Lung (tissue), 11 donors: ENCODE measurements at regions not wholly inside any gene's neighbourhood (a gene's known extent, or its start where the extent isn't known, plus 50 kb on each side); places are given as distances from the start of the nearest gene placed in this dataset.

Experiments
- ATAC-seq: fragments of 200-7000 bp; cut with Tn5 transposase; one replicate; pipeline ENCODE4 v1.9.1; 2020; ENCODE audit warnings: moderate number of reproducible peaks; ENCODE audit not compliant: insufficient read depth, low FRiP score
- DNase-seq, 3 donors: peaks; one replicate each; pipeline ENCODE4 v3.0.0-alpha.2; 2013 to 2017
- H3K27ac ChIP-seq, 2 donors: one replicate each; pipeline ENCODE4 v1.5.1; 2013; ENCODE audit warnings: mild to moderate bottlenecking in 2 of 2, moderate library complexity in 2 of 2, control low read depth in 1 of 2, inconsistent platforms in 1 of 2, low read depth in 1 of 2, low read length in 1 of 2
- H3K27me3 ChIP-seq, 3 donors: one replicate each; pipeline ENCODE4 v1.5.1; 2013; ENCODE audit warnings: low read length in 2 of 3; ENCODE audit not compliant: control insufficient read depth in 3 of 3, insufficient read depth in 3 of 3
- H3K36me3 ChIP-seq, 4 donors: one replicate each; pipeline ENCODE4 v1.5.1; 2013; ENCODE audit warnings: low read length in 4 of 4, mild to moderate bottlenecking in 1 of 4, moderate library complexity in 1 of 4; ENCODE audit not compliant: control insufficient read depth in 4 of 4, insufficient read depth in 4 of 4
- H3K4me1 ChIP-seq, 5 donors: one replicate each; pipeline ENCODE4 v1.5.1; 2013; ENCODE audit warnings: low read length in 5 of 5, mild to moderate bottlenecking in 2 of 5, moderate library complexity in 1 of 5; ENCODE audit not compliant: control insufficient read depth in 5 of 5, insufficient read depth in 5 of 5
- H3K4me3 ChIP-seq: one replicate; pipeline ENCODE4 v1.5.1; 2013; ENCODE audit warnings: mild to moderate bottlenecking, control low read depth, moderate library complexity
- H3K9ac ChIP-seq, 2 donors: one replicate each; pipeline ENCODE4 v1.5.1; 2013; ENCODE audit warnings: low read length in 2 of 2, control low read depth in 1 of 2; ENCODE audit not compliant: insufficient read depth in 1 of 2
- H3K9me3 ChIP-seq, 4 donors: one replicate each; pipeline ENCODE4 v1.5.1; 2013; ENCODE audit warnings: low read length in 3 of 4, mild to moderate bottlenecking in 1 of 4, moderate library complexity in 1 of 4; ENCODE audit not compliant: control insufficient read depth in 4 of 4, insufficient read depth in 3 of 4
- WGBS, 2 donors: extraction: QIAGEN DNeasy Blood & Tissue Kit; methylation state at CpG; one replicate each; pipeline ENCODE4 v1.1.7; 2013; 5-methylcytosine and 5-hydroxymethylcytosine counted together
- TF ChIP-seq, protein P1 (sequence below): IDR thresholded peaks from 2 replicates; pipeline ENCODE4 v1.5.1; 2012; ENCODE audit warnings: mild to moderate bottlenecking; ENCODE audit errors: control extremely low read depth, extremely low read depth
- donor health status: control.
- donor health status: control.
- donor health status: Bipolar disorder and iron deficiency.
- donor health status: healthy.
- donor health status: DM: yes; HTN: yes; CAD: no.

DNA sequence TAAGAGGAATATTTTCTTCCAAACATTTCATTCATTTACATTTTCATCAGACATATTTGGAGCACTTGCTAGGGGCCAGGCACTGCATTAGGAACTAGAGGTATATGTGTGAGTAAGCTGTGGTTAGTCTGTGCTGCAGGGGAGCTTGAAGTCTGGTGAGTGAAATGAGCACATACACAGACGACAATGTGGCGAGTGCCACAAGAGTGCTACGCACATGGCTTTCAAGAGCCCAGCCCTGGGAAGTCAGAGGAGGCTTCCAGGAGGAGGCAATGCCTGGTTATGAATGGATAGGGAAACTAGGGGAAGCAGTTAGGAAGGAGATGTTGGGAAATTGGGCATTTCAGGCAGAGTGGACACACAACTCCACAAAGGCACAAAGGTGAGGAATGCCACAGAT lies 171.8 kb downstream of the IER5 start:
- H3K9ac ChIP-seq, result no peak overlapping the region
- H3K27ac ChIP-seq, result no peak overlapping the region
- no peak for ATAC-seq
- H3K4me1 ChIP-seq, result no peaks in the 10 kb centered on the region
- H3K36me3 ChIP-seq, result no peaks in the 10 kb centered on the region
- H3K4me3 ChIP-seq, result no peak overlapping the region
- WGBS, 2 donors, result 76 to 88% methylated on average over 3 of the region's 3 CpGs
- H3K27me3 ChIP-seq, result peaks cover 0 to 5% (median 0%) of the 10 kb centered on the region in 3 donors
- TF ChIP-seq, protein P1, sequence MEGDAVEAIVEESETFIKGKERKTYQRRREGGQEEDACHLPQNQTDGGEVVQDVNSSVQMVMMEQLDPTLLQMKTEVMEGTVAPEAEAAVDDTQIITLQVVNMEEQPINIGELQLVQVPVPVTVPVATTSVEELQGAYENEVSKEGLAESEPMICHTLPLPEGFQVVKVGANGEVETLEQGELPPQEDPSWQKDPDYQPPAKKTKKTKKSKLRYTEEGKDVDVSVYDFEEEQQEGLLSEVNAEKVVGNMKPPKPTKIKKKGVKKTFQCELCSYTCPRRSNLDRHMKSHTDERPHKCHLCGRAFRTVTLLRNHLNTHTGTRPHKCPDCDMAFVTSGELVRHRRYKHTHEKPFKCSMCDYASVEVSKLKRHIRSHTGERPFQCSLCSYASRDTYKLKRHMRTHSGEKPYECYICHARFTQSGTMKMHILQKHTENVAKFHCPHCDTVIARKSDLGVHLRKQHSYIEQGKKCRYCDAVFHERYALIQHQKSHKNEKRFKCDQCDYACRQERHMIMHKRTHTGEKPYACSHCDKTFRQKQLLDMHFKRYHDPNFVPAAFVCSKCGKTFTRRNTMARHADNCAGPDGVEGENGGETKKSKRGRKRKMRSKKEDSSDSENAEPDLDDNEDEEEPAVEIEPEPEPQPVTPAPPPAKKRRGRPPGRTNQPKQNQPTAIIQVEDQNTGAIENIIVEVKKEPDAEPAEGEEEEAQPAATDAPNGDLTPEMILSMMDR, result no peak
- no peak for DNase-seq
- peaks cover 0 to 4% (median 0%) of the 10 kb centered on the region in 4 donors for H3K9me3 ChIP-seq

DNA sequence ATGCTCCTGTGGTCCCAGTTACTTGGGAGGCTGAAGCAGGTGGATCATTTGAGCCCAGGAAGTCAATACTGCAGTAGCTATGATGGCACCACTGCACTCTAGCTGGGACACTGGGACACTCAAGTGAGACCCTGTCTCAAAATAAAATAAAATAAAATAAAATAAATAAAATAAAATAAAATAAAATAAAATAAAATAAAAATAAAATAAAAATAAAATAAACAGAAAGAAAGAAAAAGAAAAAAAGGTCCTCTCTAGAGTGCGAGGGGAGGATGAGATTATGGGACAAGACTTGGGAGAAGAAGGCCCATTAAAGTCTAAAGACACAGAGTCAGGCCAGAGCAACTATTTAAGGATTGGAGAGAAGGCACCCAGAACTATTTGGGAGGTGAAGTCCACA lies 172.5 kb downstream of the IER5 start:
- Histone ChIP-seq H3K9ac (no peak overlapping the region), H3K4me1 (no peaks in the 10 kb centered on the region), H3K9me3 (no peaks in the 10 kb centered on the region), H3K4me3 (no peak overlapping the region), H3K36me3 (no peaks in the 10 kb centered on the region), H3K27me3 (peaks cover 0 to 5% (median 0%) of the 10 kb centered on the region in 3 donors), H3K27ac (no peak overlapping the region)
- ATAC-seq, result no peak
- no peak for DNase-seq
- 92 to 94% methylated on average over 1 of the region's 1 CpG for WGBS, 2 donors
- TF ChIP-seq, protein P1, result no peak

DNA sequence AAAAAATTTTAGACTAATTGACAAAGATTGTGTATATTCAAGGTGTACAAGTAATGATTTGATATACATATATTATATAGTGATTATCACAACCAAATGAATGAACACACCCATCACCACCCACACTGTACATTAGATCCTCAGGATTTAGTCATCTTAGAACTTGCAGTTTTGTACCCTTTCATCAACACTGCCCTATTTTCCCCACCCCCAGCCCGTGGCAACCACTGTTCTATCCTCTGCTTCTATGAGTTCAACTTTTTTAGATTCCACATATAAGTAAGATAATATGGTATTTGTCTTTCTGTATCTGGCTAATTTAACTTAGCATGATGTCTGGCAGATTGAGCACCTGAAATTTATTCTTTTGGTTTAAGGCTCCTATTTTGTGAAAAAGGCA lies 173.6 kb downstream of the IER5 start:
- no peak for ATAC-seq
- TF ChIP-seq, protein P1, result no peak
- Histone ChIP-seq H3K4me1 (no peaks in the 10 kb centered on the region), H3K27ac (no peak overlapping the region), H3K9me3 (no peaks in the 10 kb centered on the region), H3K27me3 (peaks cover 0 to 2% (median 0%) of the 10 kb centered on the region in 3 donors), H3K4me3 (no peak overlapping the region), H3K36me3 (no peaks in the 10 kb centered on the region), H3K9ac (no peak overlapping the region)
- WGBS, 2 donors, result 38 to 54% methylated on average over 1 of the region's 1 CpG
- DNase-seq, result no peak

DNA sequence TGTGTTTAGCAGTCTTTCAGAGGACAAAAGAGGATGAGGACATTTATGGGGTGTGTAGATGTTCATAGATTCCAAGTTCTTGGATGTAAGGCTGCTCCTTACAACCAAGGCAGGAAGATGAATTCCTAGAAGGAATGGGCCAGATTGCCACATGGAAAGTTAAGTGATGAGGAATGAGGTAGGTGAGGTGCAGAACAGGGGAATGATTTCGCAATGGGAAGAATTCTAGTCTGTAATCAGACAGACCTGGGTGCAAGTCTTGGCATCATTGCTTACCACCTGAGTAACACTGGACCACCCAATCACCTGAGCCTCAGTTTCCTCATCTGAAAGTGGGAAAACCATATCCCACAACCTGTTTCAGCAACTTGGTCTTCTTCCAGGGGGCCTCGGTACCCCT lies 174.9 kb downstream of the IER5 start:
- TF ChIP-seq, protein P1, result no peak
- ATAC-seq (no peak), DNase-seq (no peak)
- no peaks in the 10 kb centered on the region for H3K4me1 ChIP-seq
- H3K36me3 ChIP-seq, result no peaks in the 10 kb centered on the region
- H3K27ac ChIP-seq, result no peak overlapping the region
- H3K9me3 ChIP-seq, result no peaks in the 10 kb centered on the region
- H3K9ac ChIP-seq, result no peak overlapping the region
- WGBS, 2 donors, result 86 to 100% methylated on average over 2 of the region's 2 CpGs
- no peaks in the 10 kb centered on the region for H3K27me3 ChIP-seq
- no peak overlapping the region for H3K4me3 ChIP-seq
